ENCODE measurements at regions not wholly inside any gene's neighbourhood (a gene's known extent, or its start where the extent isn't known, plus 50 kb on each side); places are given as distances from the start of the nearest gene placed in this dataset.

- Histone ChIP-seq H3K4me3 (ENCODE audit: low read length in 2 of 2) (no peak overlapping the region), H3K79me1 (ENCODE audit: low read depth, low read length) (peaks cover 6% of the 10 kb centered on the region), H3K4me2 (ENCODE audit: insufficient read depth, low read length, poor library complexity, severe bottlenecking) (no peak overlapping the region), H3K4ac (ENCODE audit: low read length) (no peak overlapping the region), H2BK5ac (ENCODE audit: low read length) (no peak overlapping the region), H2AK5ac (ENCODE audit: low read depth, low read length) (no peak overlapping the region), H3K23ac (ENCODE audit: low read depth, low read length, poor library complexity) (no peak overlapping the region), H4K91ac (ENCODE audit: low read depth, low read length, poor library complexity) (no peak overlapping the region), H2AFZ (ENCODE audit: low read length) (no peak overlapping the region), H3K27ac (replicated peaks; ENCODE audit: low read length) (no peak overlapping the region), H3K9me3 (replicated peaks in 1 of 2; ENCODE audit: control insufficient read depth in 2 of 2, insufficient read depth in 1 of 2, low read depth in 1 of 2, low read length in 2 of 2) (no peaks in the 10 kb centered on the region), H3K14ac (ENCODE audit: low read length) (no peak overlapping the region), H3K18ac (ENCODE audit: low read length) (peak overlapping the region; percentile 52), H3K4me1 (ENCODE audit: control insufficient read depth in 2 of 2, insufficient read depth in 1 of 2, low read depth in 1 of 2, low read length in 2 of 2) (peaks cover 3 to 8% of the 10 kb centered on the region in 2 donors), H2BK12ac (ENCODE audit: low read length) (no peak overlapping the region), H4K8ac (ENCODE audit: low read depth, low read length) (no peak overlapping the region), H3K36me3 (replicated peaks in 1 of 2; ENCODE audit: control insufficient read depth in 2 of 2, insufficient read depth in 2 of 2, low read length in 2 of 2) (no peaks in the 10 kb centered on the region), H3K27me3 (ENCODE audit: control insufficient read depth in 3 of 3, insufficient read depth in 3 of 3, low read depth in 1 of 3, low read length in 3 of 3) (no peaks in the 10 kb centered on the region), H2BK15ac (ENCODE audit: low read length) (no peak overlapping the region), H2BK120ac (ENCODE audit: low read depth, low read length) (no peak overlapping the region), H3K9ac (ENCODE audit: low read depth, low read length, poor library complexity) (no peak overlapping the region)
- no peak for DNase-seq (ENCODE audit: low spot score)
- WGBS, 2 donors (ENCODE audit: extremely low coverage in 2 of 2, insufficient read length in 2 of 2, insufficient replicate concordance in 1 of 2), result no CpG with 5 or more reads among the region's 12 CpGs
Measured at GRCh38 chr11:70575396-70576060, 177.2 kb downstream of the CTTN start.

- H3K14ac ChIP-seq (ENCODE audit: low read length), result no peak overlapping the region
- WGBS, 2 donors (ENCODE audit: extremely low coverage in 2 of 2, insufficient read length in 2 of 2, insufficient replicate concordance in 1 of 2), result no CpG with 5 or more reads among the region's 7 CpGs
- H4K91ac ChIP-seq (ENCODE audit: low read depth, low read length, poor library complexity), result no peak overlapping the region
- DNase-seq (ENCODE audit: low spot score), result no peak
- no peak overlapping the region for H2AK5ac ChIP-seq (ENCODE audit: low read depth, low read length)
- peaks cover 6% of the 10 kb centered on the region for H3K79me1 ChIP-seq (ENCODE audit: low read depth, low read length)
- H2BK12ac ChIP-seq (ENCODE audit: low read length), result no peak overlapping the region
- no peak overlapping the region for H3K27ac ChIP-seq (replicated peaks; ENCODE audit: low read length)
- H2AFZ ChIP-seq (ENCODE audit: low read length), result no peak overlapping the region
- H3K36me3 ChIP-seq (replicated peaks in 1 of 2; ENCODE audit: control insufficient read depth in 2 of 2, insufficient read depth in 2 of 2, low read length in 2 of 2), result no peaks in the 10 kb centered on the region
- H3K4me1 ChIP-seq (ENCODE audit: control insufficient read depth in 2 of 2, insufficient read depth in 1 of 2, low read depth in 1 of 2, low read length in 2 of 2), result peaks cover 3 to 8% of the 10 kb centered on the region in 2 donors
- peak overlapping the region; percentile 43 for H4K8ac ChIP-seq (ENCODE audit: low read depth, low read length)
- H3K23ac ChIP-seq (ENCODE audit: low read depth, low read length, poor library complexity), result no peak overlapping the region
- H3K4me3 ChIP-seq (ENCODE audit: low read length in 2 of 2), result no peak overlapping the region
- peak overlapping the region; percentile 76 for H3K18ac ChIP-seq (ENCODE audit: low read length)
- no peak overlapping the region for H2BK5ac ChIP-seq (ENCODE audit: low read length)
- no peaks in the 10 kb centered on the region for H3K27me3 ChIP-seq (ENCODE audit: control insufficient read depth in 3 of 3, insufficient read depth in 3 of 3, low read depth in 1 of 3, low read length in 3 of 3)
- no peaks in the 10 kb centered on the region for H3K9me3 ChIP-seq (replicated peaks in 1 of 2; ENCODE audit: control insufficient read depth in 2 of 2, insufficient read depth in 1 of 2, low read depth in 1 of 2, low read length in 2 of 2)
- H3K4me2 ChIP-seq (ENCODE audit: insufficient read depth, low read length, poor library complexity, severe bottlenecking), result no peak overlapping the region
- no peak overlapping the region for H2BK120ac ChIP-seq (ENCODE audit: low read depth, low read length)
- no peak overlapping the region for H2BK15ac ChIP-seq (ENCODE audit: low read length)
- no peak overlapping the region for H3K4ac ChIP-seq (ENCODE audit: low read length)
- H3K9ac ChIP-seq (ENCODE audit: low read depth, low read length, poor library complexity), result no peak overlapping the region
Measured at GRCh38 chr11:70577258-70577603, 178.9 kb downstream of the CTTN start.

- H3K4ac ChIP-seq (ENCODE audit: low read length), result no peak overlapping the region
- H2AK5ac ChIP-seq (ENCODE audit: low read depth, low read length), result no peak overlapping the region
- H3K4me1 ChIP-seq (ENCODE audit: control insufficient read depth in 2 of 2, insufficient read depth in 1 of 2, low read depth in 1 of 2, low read length in 2 of 2), result peaks cover 3 to 8% of the 10 kb centered on the region in 2 donors
- peak overlapping the region; percentile 64 for H3K18ac ChIP-seq (ENCODE audit: low read length)
- no peak for DNase-seq (ENCODE audit: low spot score)
- H3K23ac ChIP-seq (ENCODE audit: low read depth, low read length, poor library complexity), result peak overlapping the region; percentile 68
- no peak overlapping the region for H2AFZ ChIP-seq (ENCODE audit: low read length)
- H3K27me3 ChIP-seq (ENCODE audit: control insufficient read depth in 3 of 3, insufficient read depth in 3 of 3, low read depth in 1 of 3, low read length in 3 of 3), result no peaks in the 10 kb centered on the region
- no peak overlapping the region for H4K8ac ChIP-seq (ENCODE audit: low read depth, low read length)
- peaks cover 6% of the 10 kb centered on the region for H3K79me1 ChIP-seq (ENCODE audit: low read depth, low read length)
- no peak overlapping the region for H4K91ac ChIP-seq (ENCODE audit: low read depth, low read length, poor library complexity)
- H2BK5ac ChIP-seq (ENCODE audit: low read length), result no peak overlapping the region
- no peak overlapping the region for H3K4me2 ChIP-seq (ENCODE audit: insufficient read depth, low read length, poor library complexity, severe bottlenecking)
- no peaks in the 10 kb centered on the region for H3K9me3 ChIP-seq (replicated peaks in 1 of 2; ENCODE audit: control insufficient read depth in 2 of 2, insufficient read depth in 1 of 2, low read depth in 1 of 2, low read length in 2 of 2)
- no peaks in the 10 kb centered on the region for H3K36me3 ChIP-seq (replicated peaks in 1 of 2; ENCODE audit: control insufficient read depth in 2 of 2, insufficient read depth in 2 of 2, low read length in 2 of 2)
- WGBS, 2 donors (ENCODE audit: extremely low coverage in 2 of 2, insufficient read length in 2 of 2, insufficient replicate concordance in 1 of 2), result no CpG with 5 or more reads among the region's 14 CpGs
- H3K27ac ChIP-seq (replicated peaks; ENCODE audit: low read length), result no peak overlapping the region
- H3K14ac ChIP-seq (ENCODE audit: low read length), result no peak overlapping the region
- no peak overlapping the region for H2BK12ac ChIP-seq (ENCODE audit: low read length)
- no peak overlapping the region for H3K4me3 ChIP-seq (ENCODE audit: low read length in 2 of 2)
- H2BK15ac ChIP-seq (ENCODE audit: low read length), result no peak overlapping the region
- peak overlapping the region; percentile 81 for H2BK120ac ChIP-seq (ENCODE audit: low read depth, low read length)
- H3K9ac ChIP-seq (ENCODE audit: low read depth, low read length, poor library complexity), result no peak overlapping the region
Measured at GRCh38 chr11:70577948-70578347, 179.6 kb downstream of the CTTN start.

GRCh38 chr11:70578371-70578770 lies 180.0 kb downstream of the CTTN start:
- Histone ChIP-seq H3K18ac (ENCODE audit: low read length) (no peak overlapping the region), H3K14ac (ENCODE audit: low read length) (peak overlapping the region; percentile 31), H2AFZ (ENCODE audit: low read length) (no peak overlapping the region), H4K8ac (ENCODE audit: low read depth, low read length) (no peak overlapping the region), H3K36me3 (replicated peaks in 1 of 2; ENCODE audit: control insufficient read depth in 2 of 2, insufficient read depth in 2 of 2, low read length in 2 of 2) (no peaks in the 10 kb centered on the region), H3K4me1 (ENCODE audit: control insufficient read depth in 2 of 2, insufficient read depth in 1 of 2, low read depth in 1 of 2, low read length in 2 of 2) (peaks cover 3 to 8% of the 10 kb centered on the region in 2 donors), H3K9ac (ENCODE audit: low read depth, low read length, poor library complexity) (no peak overlapping the region), H2BK120ac (ENCODE audit: low read depth, low read length) (no peak overlapping the region), H3K79me1 (ENCODE audit: low read depth, low read length) (peaks cover 6% of the 10 kb centered on the region), H3K4me2 (ENCODE audit: insufficient read depth, low read length, poor library complexity, severe bottlenecking) (no peak overlapping the region), H2AK5ac (ENCODE audit: low read depth, low read length) (no peak overlapping the region), H3K4ac (ENCODE audit: low read length) (no peak overlapping the region), H3K4me3 (ENCODE audit: low read length in 2 of 2) (no peak overlapping the region), H2BK5ac (ENCODE audit: low read length) (no peak overlapping the region), H3K23ac (ENCODE audit: low read depth, low read length, poor library complexity) (peak overlapping the region; percentile 68), H2BK15ac (ENCODE audit: low read length) (no peak overlapping the region), H4K91ac (ENCODE audit: low read depth, low read length, poor library complexity) (no peak overlapping the region), H2BK12ac (ENCODE audit: low read length) (no peak overlapping the region), H3K27me3 (ENCODE audit: control insufficient read depth in 3 of 3, insufficient read depth in 3 of 3, low read depth in 1 of 3, low read length in 3 of 3) (no peaks in the 10 kb centered on the region), H3K27ac (replicated peaks; ENCODE audit: low read length) (no peak overlapping the region), H3K9me3 (replicated peaks in 1 of 2; ENCODE audit: control insufficient read depth in 2 of 2, insufficient read depth in 1 of 2, low read depth in 1 of 2, low read length in 2 of 2) (no peaks in the 10 kb centered on the region)
- no peak for DNase-seq (ENCODE audit: low spot score)
- WGBS, 2 donors (ENCODE audit: extremely low coverage in 2 of 2, insufficient read length in 2 of 2, insufficient replicate concordance in 1 of 2), result no CpG with 5 or more reads among the region's 14 CpGs
